Motor neuron (in vitro differentiated cells): ENCODE measurements at regions not wholly inside any gene's neighbourhood (a gene's known extent, or its start where the extent isn't known, plus 50 kb on each side); places are given as distances from the start of the nearest gene placed in this dataset.
A peak's percentile ranks its signal among the peaks of the same experiment; 100 is the strongest.
"Not testable (repeated sequence)": the region's sequence is repeated elsewhere in the genome, so short reads cannot be mapped to it uniquely, and the experiment has no call there.

Experiments
- ATAC-seq, 8 experiments: fragments of 200-7000 bp; cut with Tn5 transposase; replicated peaks in 6 of 8; 2 replicates each; pipeline ENCODE4 v1.8.0; 2021; ENCODE audit warnings: mild to moderate bottlenecking in 8 of 8, moderate library complexity in 8 of 8
- H3K27ac ChIP-seq, 2 donors: fragments of 250-450 bp; sonication (Bioruptor Pico); 2 replicates each; pipeline ENCODE4 v1.9.0; 2021; ENCODE audit warnings: antibody characterized with exemption in 2 of 2, mild to moderate bottlenecking in 2 of 2, moderate library complexity in 1 of 2
- H3K4me1 ChIP-seq, 2 donors: fragments of 250-450 bp; sonication (Bioruptor Pico); replicated peaks in 1 of 2; 2 replicates each; pipeline ENCODE4 v1.6.1; 2021; ENCODE audit warnings: antibody characterized with exemption in 2 of 2, mild to moderate bottlenecking in 2 of 2, moderate library complexity in 1 of 2
- H3K4me3 ChIP-seq, 5 donors: fragments of 250-450 bp; sonication (Bioruptor Pico); 2 replicates each; pipeline ENCODE4 v1.9.0; 2021; ENCODE audit warnings: antibody characterized with exemption in 5 of 5, mild to moderate bottlenecking in 5 of 5, moderate library complexity in 4 of 5
- WGBS, 10 experiments: fragments of 450-650 bp; shearing (Covaris generic); methylation state at CpG; one replicate each; pipeline ENCODE4 v1.0.0; 2022; 5-methylcytosine and 5-hydroxymethylcytosine counted together
- in situ Hi-C, 9 experiments: fragments of 400-800 bp; cut with MboI; loops; one replicate each; pipeline ENCODE4 v1.15.0; 2021; ENCODE audit warnings: low sequenced_read_pairs in 9 of 9, low pct_unique_long_range_greater_than_20kb in 2 of 9; ENCODE audit not compliant: unreplicated experiment in 9 of 9

GRCh38 chr16:72645538-72645937 lies 402.4 kb downstream of the ZFHX3 start:
- Histone ChIP-seq H3K4me3 (no peak overlapping the region), H3K27ac (no peak overlapping the region), H3K4me1 (no peaks in the 10 kb centered on the region)
- peak in 2 of 8 experiments; percentile 62 to 75 for ATAC-seq
- in situ Hi-C loops = no loop called here
- WGBS, 10 experiments = 0 to 78% (median 46%) methylated on average over 1 to 3 of the region's 3 CpGs; no CpG with 5 or more reads in 2 of the 10 experiments

- in situ Hi-C loops = no loop called here
- H3K27ac ChIP-seq = no peak overlapping the region
- H3K4me3 ChIP-seq = no peak overlapping the region
- ATAC-seq = no peak
- no peaks in the 10 kb centered on the region for H3K4me1 ChIP-seq
Observed at GRCh38 chr16:72644911-72645310, 403.0 kb downstream of the ZFHX3 start.

GRCh38 chr16:72639494-72639893 lies 408.4 kb downstream of the ZFHX3 start:
- ATAC-seq = no peak
- WGBS, 10 experiments = 67 to 100% (median 94%) methylated on average over 1 of the region's 1 CpG
- H3K4me3 ChIP-seq = no peak overlapping the region
- no peak overlapping the region for H3K27ac ChIP-seq
- in situ Hi-C loops = no loop called here
- no peaks in the 10 kb centered on the region for H3K4me1 ChIP-seq

GRCh38 chr16:72637306-72637705 lies 410.6 kb downstream of the ZFHX3 start:
- Histone ChIP-seq H3K4me1 (no peaks in the 10 kb centered on the region), H3K27ac (no peak overlapping the region), H3K4me3 (no peak overlapping the region)
- 67 to 100% (median 93%) methylated on average over 1 of the region's 1 CpG; no CpG with 5 or more reads in 2 of the 10 experiments for WGBS, 10 experiments
- ATAC-seq = peak in 1 of 8 experiments; percentile 37
- in situ Hi-C loops = no loop called here

GRCh38 chr16:72635694-72636093 lies 412.2 kb downstream of the ZFHX3 start:
- Histone ChIP-seq H3K27ac (no peak overlapping the region), H3K4me1 (no peaks in the 10 kb centered on the region), H3K4me3 (no peak overlapping the region)
- no peak for ATAC-seq
- in situ Hi-C loops = no loop called here
- WGBS, 10 experiments = 47 to 100% (median 93%) methylated on average over 3 to 5 of the region's 5 CpGs

GRCh38 chr16:72635104-72635503 lies 412.8 kb downstream of the ZFHX3 start:
- no peak overlapping the region for H3K4me3 ChIP-seq
- in situ Hi-C loops = no loop called here
- no peaks in the 10 kb centered on the region for H3K4me1 ChIP-seq
- H3K27ac ChIP-seq = no peak overlapping the region
- 64 to 96% (median 89%) methylated on average over 1 to 4 of the region's 4 CpGs; no CpG with 5 or more reads in 2 of the 10 experiments for WGBS, 10 experiments
- peak in 1 of 8 experiments; percentile 16 for ATAC-seq

- in situ Hi-C loops, H3K4me1 ChIP-seq: not testable (repeated sequence)
- Histone ChIP-seq H3K27ac (peak overlapping the region; percentile 80 to 94), H3K4me3 (peak overlapping the region; percentile 47 to 73 (median 52))
- WGBS, 10 experiments = 0 to 67% (median 17%) methylated on average over 1 of the region's 30 CpGs; no CpG with 5 or more reads in 7 of the 10 experiments
- ATAC-seq = peak in 4 of 8 experiments; percentile 47 to 55 (median 50)
Observed at GRCh38 chr16:72627182-72627896, 420.6 kb downstream of the ZFHX3 start.

- Histone ChIP-seq H3K4me3 (peak overlapping the region; percentile 47 to 73 (median 52)), H3K4me1 (no peaks in the 10 kb centered on the region), H3K27ac (no peak overlapping the region)
- in situ Hi-C loops = no loop called here
- ATAC-seq = no peak
Observed at GRCh38 chr16:72626623-72627022, 421.3 kb downstream of the ZFHX3 start.

GRCh38 chr16:72621651-72622050 lies 426.3 kb downstream of the ZFHX3 start:
- Histone ChIP-seq H3K4me3 (no peak overlapping the region), H3K4me1 (no peaks in the 10 kb centered on the region), H3K27ac (no peak overlapping the region)
- 45 to 100% (median 72%) methylated on average over 1 to 3 of the region's 3 CpGs; no CpG with 5 or more reads in 3 of the 10 experiments for WGBS, 10 experiments
- in situ Hi-C loops = no loop called here
- no peak for ATAC-seq

- no peaks in the 10 kb centered on the region for H3K4me1 ChIP-seq
- no peak for ATAC-seq
- 40 to 83% (median 75%) methylated on average over 1 to 2 of the region's 2 CpGs; no CpG with 5 or more reads in 3 of the 10 experiments for WGBS, 10 experiments
- no peak overlapping the region for H3K4me3 ChIP-seq
- in situ Hi-C loops = no loop called here
- H3K27ac ChIP-seq = no peak overlapping the region
Observed at GRCh38 chr16:72620853-72621252, 427.1 kb downstream of the ZFHX3 start.

GRCh38 chr16:72620348-72620747 lies 427.6 kb downstream of the ZFHX3 start:
- H3K4me3 ChIP-seq = no peak overlapping the region
- WGBS, 10 experiments = 69 to 100% (median 89%) methylated on average over 1 to 4 of the region's 4 CpGs; no CpG with 5 or more reads in 1 of the 10 experiments
- in situ Hi-C loops = no loop called here
- H3K27ac ChIP-seq = no peak overlapping the region
- H3K4me1 ChIP-seq = no peaks in the 10 kb centered on the region
- ATAC-seq = no peak

GRCh38 chr16:72615856-72616255 lies 432.1 kb downstream of the ZFHX3 start:
- no peak for ATAC-seq
- no peaks in the 10 kb centered on the region for H3K4me1 ChIP-seq
- 40 to 100% (median 84%) methylated on average over 1 to 4 of the region's 4 CpGs for WGBS, 10 experiments
- no peak overlapping the region for H3K27ac ChIP-seq
- H3K4me3 ChIP-seq = no peak overlapping the region
- in situ Hi-C loops = no loop called here

GRCh38 chr16:72612718-72613117 lies 435.2 kb downstream of the ZFHX3 start:
- Histone ChIP-seq H3K27ac (no peak overlapping the region), H3K4me1 (no peaks in the 10 kb centered on the region), H3K4me3 (no peak overlapping the region)
- ATAC-seq = no peak
- in situ Hi-C loops = no loop called here

- no peak for ATAC-seq
- in situ Hi-C loops = no loop called here
- WGBS, 10 experiments = 20 to 100% (median 80%) methylated on average over 1 to 2 of the region's 2 CpGs; no CpG with 5 or more reads in 2 of the 10 experiments
Observed at GRCh38 chr16:72612256-72612655, 435.7 kb downstream of the ZFHX3 start.

More at GRCh38 chr16:72612256-72612655, 435.7 kb downstream of the ZFHX3 start:
- no peak overlapping the region for H3K27ac ChIP-seq
- no peaks in the 10 kb centered on the region for H3K4me1 ChIP-seq
- H3K4me3 ChIP-seq = no peak overlapping the region
